Astrocyte (in vitro differentiated cells and primary cell): ENCODE measurements at regions not wholly inside any gene's neighbourhood (a gene's known extent, or its start where the extent isn't known, plus 50 kb on each side); places are given as distances from the start of the nearest gene placed in this dataset.
"Not testable (repeated sequence)": the region's sequence is repeated elsewhere in the genome, so short reads cannot be mapped to it uniquely, and the experiment has no call there.

ENCODE experiments used
- DNase-seq: peaks from one replicate; pipeline ENCODE4 v3.0.0-alpha.2; 2010; ENCODE audit warnings: low read depth
- FAIRE-seq: peaks from 2 replicates; lab custom pipeline; 2011; peaks lifted over from hg19 to GRCh38; lab: Jason Lieb, UNC
- H2AFZ ChIP-seq: 2 replicates; pipeline ENCODE4 v1.6.0; 2012; ENCODE audit warnings: low read depth, low read length, inconsistent platforms
- H3K27ac ChIP-seq: 2 replicates; pipeline ENCODE4 v1.5.1; 2011; ENCODE audit warnings: low read depth, low read length, inconsistent platforms
- H3K27me3 ChIP-seq: 2 replicates; pipeline ENCODE4 v1.6.0; 2011; ENCODE audit warnings: low read length, inconsistent platforms; ENCODE audit not compliant: insufficient read depth
- H3K36me3 ChIP-seq: 2 replicates; pipeline ENCODE4 v1.5.1; 2011; ENCODE audit warnings: low read length, inconsistent platforms; ENCODE audit not compliant: insufficient read depth
- H3K4me1 ChIP-seq: 2 replicates; pipeline ENCODE4 v1.5.1; 2011; ENCODE audit warnings: low read length, inconsistent platforms; ENCODE audit not compliant: insufficient read depth
- H3K4me2 ChIP-seq: 2 replicates; pipeline ENCODE4 v1.6.0; 2012; ENCODE audit warnings: low read length, inconsistent platforms
- H3K4me3 ChIP-seq: 2 replicates; pipeline ENCODE4 v1.5.1; 2011; ENCODE audit warnings: low read depth, mild to moderate bottlenecking, low read length, inconsistent platforms; ENCODE audit not compliant: insufficient read depth
- H3K79me2 ChIP-seq: 2 replicates; pipeline ENCODE4 v1.6.0; 2012; ENCODE audit warnings: mild to moderate bottlenecking, low read length, inconsistent platforms; ENCODE audit not compliant: insufficient read depth
- H3K9ac ChIP-seq: 2 replicates; pipeline ENCODE4 v1.6.0; 2012; ENCODE audit warnings: mild to moderate bottlenecking, low read length, inconsistent platforms
- H3K9me3 ChIP-seq: 2 replicates; pipeline ENCODE4 v1.5.1; 2012; ENCODE audit warnings: low read depth, mild to moderate bottlenecking, low read length, inconsistent platforms; ENCODE audit not compliant: insufficient read depth
- H4K20me1 ChIP-seq: 2 replicates; pipeline ENCODE4 v1.6.0; 2012; ENCODE audit warnings: low read length, inconsistent platforms; ENCODE audit not compliant: insufficient read depth
- H3K27ac Mint-ChIP-seq: one replicate; pipeline ENCODE4 v1.8.0; 2021; ENCODE audit warnings: mild to moderate bottlenecking, mixed read lengths; ENCODE audit not compliant: unreplicated experiment
- H3K27me3 Mint-ChIP-seq: one replicate; pipeline ENCODE4 v1.8.0; 2021; ENCODE audit warnings: low read depth, mixed read lengths; ENCODE audit not compliant: unreplicated experiment
- H3K36me3 Mint-ChIP-seq: one replicate; pipeline ENCODE4 v1.8.0; 2021; ENCODE audit warnings: low read depth, mixed read lengths; ENCODE audit not compliant: unreplicated experiment
- H3K4me1 Mint-ChIP-seq: one replicate; pipeline ENCODE4 v1.8.0; 2021; ENCODE audit warnings: low read depth, mixed read lengths; ENCODE audit not compliant: unreplicated experiment
- H3K4me3 Mint-ChIP-seq: one replicate; pipeline ENCODE4 v1.8.0; 2021; ENCODE audit warnings: mild to moderate bottlenecking, moderate library complexity, mixed read lengths; ENCODE audit not compliant: unreplicated experiment
- H3K9me3 Mint-ChIP-seq: one replicate; pipeline ENCODE4 v1.8.0; 2021; ENCODE audit warnings: mild to moderate bottlenecking, mixed read lengths; ENCODE audit not compliant: unreplicated experiment
- EZH2 ChIP-seq: IDR thresholded peaks from 2 replicates; pipeline ENCODE4 v1.6.1; 2012; ENCODE audit warnings: mild to moderate bottlenecking, low read length, inconsistent platforms; ENCODE audit not compliant: insufficient read depth
- TF ChIP-seq, protein P1 (sequence below): IDR thresholded peaks from 2 replicates; pipeline ENCODE4 v1.5.1; 2011; ENCODE audit warnings: low read depth, mild to moderate bottlenecking, inconsistent platforms, low read length, moderate library complexity; ENCODE audit not compliant: insufficient read depth

DNA sequence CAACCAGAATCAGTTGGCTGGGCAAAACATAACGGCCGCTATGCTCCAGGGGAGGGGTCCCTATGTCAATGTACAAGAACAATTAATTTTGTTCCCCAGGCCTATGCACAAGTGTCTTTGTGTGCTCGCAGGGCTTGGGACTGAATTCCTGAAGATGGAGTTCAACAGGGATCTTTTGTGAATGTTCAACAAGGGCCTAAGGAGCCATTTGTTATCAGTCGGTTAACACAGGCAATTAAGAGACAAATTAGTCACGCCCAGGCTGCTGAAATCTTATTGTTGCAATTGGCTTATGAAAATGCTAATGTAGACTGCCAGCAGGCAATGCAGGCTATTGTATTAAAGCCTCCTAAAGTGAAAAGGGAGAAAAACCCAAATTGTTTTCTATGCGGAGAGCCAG is 117.5 kb downstream of the ZNF429 start:
- Mint-ChIP-seq H3K36me3 (no peaks in the 10 kb centered on the region), H3K9me3 (peaks cover 10% of the 10 kb centered on the region), H3K27me3 (no peaks in the 10 kb centered on the region), H3K4me3 (no peak overlapping the region), H3K27ac (no peak overlapping the region), H3K4me1 (no peaks in the 10 kb centered on the region)
- no peak overlapping the region for H2AFZ ChIP-seq
- H3K4me2 ChIP-seq, result no peak overlapping the region
- DNase-seq (no peak), FAIRE-seq (no peak)
- no peaks in the 10 kb centered on the region for H3K27me3 ChIP-seq
- no peaks in the 10 kb centered on the region for H3K36me3 ChIP-seq
- TF ChIP-seq EZH2, result no peak
- TF ChIP-seq, protein P1, sequence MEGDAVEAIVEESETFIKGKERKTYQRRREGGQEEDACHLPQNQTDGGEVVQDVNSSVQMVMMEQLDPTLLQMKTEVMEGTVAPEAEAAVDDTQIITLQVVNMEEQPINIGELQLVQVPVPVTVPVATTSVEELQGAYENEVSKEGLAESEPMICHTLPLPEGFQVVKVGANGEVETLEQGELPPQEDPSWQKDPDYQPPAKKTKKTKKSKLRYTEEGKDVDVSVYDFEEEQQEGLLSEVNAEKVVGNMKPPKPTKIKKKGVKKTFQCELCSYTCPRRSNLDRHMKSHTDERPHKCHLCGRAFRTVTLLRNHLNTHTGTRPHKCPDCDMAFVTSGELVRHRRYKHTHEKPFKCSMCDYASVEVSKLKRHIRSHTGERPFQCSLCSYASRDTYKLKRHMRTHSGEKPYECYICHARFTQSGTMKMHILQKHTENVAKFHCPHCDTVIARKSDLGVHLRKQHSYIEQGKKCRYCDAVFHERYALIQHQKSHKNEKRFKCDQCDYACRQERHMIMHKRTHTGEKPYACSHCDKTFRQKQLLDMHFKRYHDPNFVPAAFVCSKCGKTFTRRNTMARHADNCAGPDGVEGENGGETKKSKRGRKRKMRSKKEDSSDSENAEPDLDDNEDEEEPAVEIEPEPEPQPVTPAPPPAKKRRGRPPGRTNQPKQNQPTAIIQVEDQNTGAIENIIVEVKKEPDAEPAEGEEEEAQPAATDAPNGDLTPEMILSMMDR, result no peak
- no peaks in the 10 kb centered on the region for H3K9me3 ChIP-seq
- H3K9ac ChIP-seq, result no peak overlapping the region
- no peaks in the 10 kb centered on the region for H4K20me1 ChIP-seq
- no peaks in the 10 kb centered on the region for H3K79me2 ChIP-seq
- no peaks in the 10 kb centered on the region for H3K4me1 ChIP-seq
- H3K4me3 ChIP-seq, result no peak overlapping the region
- no peak overlapping the region for H3K27ac ChIP-seq

DNA sequence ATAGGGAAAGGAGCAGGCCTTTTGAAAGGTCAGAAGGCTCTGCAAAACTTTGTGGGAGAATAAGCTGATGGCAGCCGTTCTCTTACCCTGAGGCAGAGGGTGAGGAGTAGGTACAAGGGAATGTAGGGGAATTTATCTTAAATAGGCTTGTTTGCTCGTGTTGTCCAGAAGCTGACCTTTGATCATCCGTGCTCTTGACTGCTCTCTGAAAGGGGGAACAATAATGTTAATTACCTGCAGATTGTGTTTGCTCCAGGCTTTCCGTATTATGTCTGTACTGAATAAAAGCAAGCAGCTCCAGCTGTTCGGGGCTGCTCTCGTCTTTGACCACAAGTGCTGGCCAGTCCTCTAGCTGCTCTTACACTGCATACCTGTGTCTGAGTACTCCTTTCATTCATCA is 116.3 kb downstream of the ZNF429 start:
- DNase-seq (no peak), FAIRE-seq (no peak)
- H3K4me1 Mint-ChIP-seq, result no peaks in the 10 kb centered on the region
- TF ChIP-seq, protein P1, result no peak
- no peak for TF ChIP-seq EZH2
- no peaks in the 10 kb centered on the region for H3K9me3 ChIP-seq
- H3K4me3 ChIP-seq, result no peak overlapping the region
- no peaks in the 10 kb centered on the region for H3K27me3 Mint-ChIP-seq
- H2AFZ ChIP-seq, result no peak overlapping the region
- no peak overlapping the region for H3K4me3 Mint-ChIP-seq
- no peaks in the 10 kb centered on the region for H3K27me3 ChIP-seq
- H3K9ac ChIP-seq, result no peak overlapping the region
- H3K27ac Mint-ChIP-seq, result no peak overlapping the region
- H3K79me2 ChIP-seq, result no peaks in the 10 kb centered on the region
- H3K36me3 ChIP-seq, result no peaks in the 10 kb centered on the region
- peaks cover 10% of the 10 kb centered on the region for H3K9me3 Mint-ChIP-seq
- H3K36me3 Mint-ChIP-seq, result no peaks in the 10 kb centered on the region
- H4K20me1 ChIP-seq, result no peaks in the 10 kb centered on the region
- H3K4me2 ChIP-seq, result no peak overlapping the region
- H3K27ac ChIP-seq, result no peak overlapping the region
- H3K4me1 ChIP-seq, result no peaks in the 10 kb centered on the region

DNA sequence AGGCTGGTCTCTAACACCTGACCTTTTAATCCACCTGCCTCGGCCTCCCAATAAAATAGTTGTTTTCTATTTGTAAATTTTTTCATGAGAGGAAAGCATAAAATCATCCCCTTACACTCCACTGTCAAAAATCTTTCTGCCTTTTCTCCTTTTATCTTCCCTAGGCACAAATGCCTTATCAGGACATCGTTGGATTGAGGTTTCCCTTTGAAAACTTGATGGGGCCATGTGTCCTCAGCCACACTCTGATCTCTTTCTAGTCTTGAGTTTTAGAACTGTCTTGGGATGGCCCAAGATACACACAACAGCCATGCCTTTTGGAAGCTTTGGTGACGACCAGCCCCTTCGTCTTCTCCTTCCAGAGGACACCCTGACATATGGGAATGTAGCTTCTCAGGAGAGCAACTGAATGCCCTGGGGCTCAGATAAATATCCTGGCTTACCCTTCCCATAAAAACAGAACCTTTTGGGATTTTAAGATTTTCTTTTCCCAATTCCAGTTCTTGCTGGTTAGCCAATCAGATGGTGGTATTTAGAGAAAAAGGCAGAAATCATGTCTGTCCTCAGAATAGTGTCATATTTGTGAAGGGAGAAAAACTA is 112.4 kb downstream of the ZNF429 start:
- H3K9me3 ChIP-seq, result no peaks in the 10 kb centered on the region
- no peaks in the 10 kb centered on the region for H3K27me3 Mint-ChIP-seq

DNA sequence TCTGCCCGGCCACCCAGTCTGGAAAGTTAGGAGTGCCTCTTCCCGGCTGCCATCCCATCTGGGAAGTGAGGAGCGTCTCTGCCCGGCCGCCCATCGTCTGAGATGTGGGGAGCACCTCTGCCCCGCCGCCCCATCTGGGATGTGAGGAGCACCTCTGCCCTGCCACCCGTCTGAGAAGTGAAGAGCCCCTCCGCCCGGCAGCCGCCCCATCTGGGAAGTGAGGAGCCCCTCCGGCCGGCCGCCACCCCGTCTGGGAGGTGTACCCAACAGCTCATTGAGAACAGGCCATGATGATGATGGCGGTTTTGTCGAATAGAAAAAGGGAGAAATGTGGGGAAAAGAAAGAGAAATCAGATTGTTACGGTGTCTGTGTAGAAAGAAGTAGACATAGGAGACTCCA is 109.4 kb downstream of the ZNF429 start:
- not testable (repeated sequence) for H3K27me3 Mint-ChIP-seq, H3K36me3 Mint-ChIP-seq, H3K27ac ChIP-seq, H4K20me1 ChIP-seq, H3K4me1 ChIP-seq, H3K27ac Mint-ChIP-seq, H3K4me2 ChIP-seq, H3K9me3 Mint-ChIP-seq, FAIRE-seq, H3K4me1 Mint-ChIP-seq, H3K79me2 ChIP-seq, H2AFZ ChIP-seq, H3K36me3 ChIP-seq, H3K4me3 ChIP-seq, DNase-seq, H3K9ac ChIP-seq, H3K9me3 ChIP-seq, H3K27me3 ChIP-seq, H3K4me3 Mint-ChIP-seq

More for the DNA sequence above, 112.4 kb downstream of the ZNF429 start:
- H3K36me3 Mint-ChIP-seq, result no peaks in the 10 kb centered on the region
- FAIRE-seq, result no peak
- Histone ChIP-seq H3K27ac (no peak overlapping the region), H3K36me3 (no peaks in the 10 kb centered on the region), H4K20me1 (no peaks in the 10 kb centered on the region), H3K4me1 (no peaks in the 10 kb centered on the region), H3K27me3 (no peaks in the 10 kb centered on the region), H3K9ac (no peak overlapping the region), H3K4me3 (no peak overlapping the region), H2AFZ (no peak overlapping the region), H3K79me2 (no peaks in the 10 kb centered on the region), H3K4me2 (no peak overlapping the region)
- no peak overlapping the region for H3K4me3 Mint-ChIP-seq
- H3K4me1 Mint-ChIP-seq, result no peaks in the 10 kb centered on the region
- no peak for DNase-seq
- no peak overlapping the region for H3K27ac Mint-ChIP-seq
- TF ChIP-seq, protein P1, result no peak
- TF ChIP-seq EZH2, result no peak
- peaks cover 10% of the 10 kb centered on the region for H3K9me3 Mint-ChIP-seq
